HepG2 (cell line): ENCODE measurements at regions not wholly inside any gene's neighbourhood (a gene's known extent, or its start where the extent isn't known, plus 50 kb on each side); places are given as distances from the start of the nearest gene placed in this dataset.

Experiments used
- ATAC-seq: fragments of 200-7000 bp; cut with Tn5 transposase; 3 replicates; pipeline ENCODE4 v1.9.1; 2020; ENCODE audit warnings: mild to moderate bottlenecking, moderate library complexity
- BruUV-seq: library from RNA; stranded (reverse); fragments of 400-500 nt; replicated peaks from 2 replicates; lab custom pipeline; 2021; lab: Mats Ljungman, UMichigan
- CTCF ChIA-PET: fragments of 300-600 bp; formaldehyde crosslinking; extraction: SDS; loops from one replicate; lab custom pipeline; 2021; ENCODE audit warnings: low total read pairs, inconsistent platforms, low intra/inter-chr PET ratio; lab: Yijun Ruan, JAX
- POLR2A ChIA-PET: fragments of 350-600 bp; sonication (Branson Sonifier 250); formaldehyde crosslinking; loops from one replicate; lab custom pipeline; 2020; ENCODE audit warnings: antibody characterized with exemption, inconsistent platforms; lab: Yijun Ruan, JAX
- DNase-seq: peaks from one replicate; pipeline ENCODE4 v3.0.0-alpha.2; 2015; ENCODE audit warnings: low spot score
- FAIRE-seq: peaks from 3 replicates; lab custom pipeline; 2011; peaks lifted over from hg19 to GRCh38; lab: Jason Lieb, UNC
- H2AFZ ChIP-seq: one replicate; pipeline ENCODE4 v1.6.1; 2011; ENCODE audit warnings: low read length, inconsistent platforms
- H3K27ac ChIP-seq: fragments of 300-600 bp; 3 replicates; pipeline ENCODE4 v1.8.0; 2011; ENCODE audit warnings: mixed run types, mild to moderate bottlenecking, mixed read lengths, low read length, inconsistent platforms; ENCODE audit not compliant: insufficient read depth; ENCODE audit errors: extremely low read length
- H3K27me3 ChIP-seq, 2 experiments: fragments of 200-600 bp in 1 of 2; 2 replicates in 1 of 2; 3 replicates in 1 of 2; pipeline versions ENCODE4 v1.6.0 to v1.8.0; 2011; ENCODE audit warnings: low read length in 2 of 2, mild to moderate bottlenecking in 2 of 2, moderate library complexity in 2 of 2, inconsistent platforms in 1 of 2; ENCODE audit not compliant: insufficient read depth in 2 of 2, control insufficient read depth in 1 of 2
- H3K36me3 ChIP-seq, 2 experiments: fragments of 200-600 bp in 1 of 2; replicated peaks in 1 of 2; 2 replicates in 1 of 2; 3 replicates in 1 of 2; pipeline versions ENCODE4 v1.5.1 to v1.8.0; 2011; ENCODE audit warnings: low read length in 2 of 2, inconsistent platforms in 1 of 2; ENCODE audit not compliant: insufficient read depth in 2 of 2, control insufficient read depth in 1 of 2
- H3K4me1 ChIP-seq: 2 replicates; pipeline ENCODE4 v1.5.1; 2012; ENCODE audit warnings: low read length, inconsistent platforms; ENCODE audit not compliant: insufficient read depth
- H3K4me2 ChIP-seq: 2 replicates; pipeline ENCODE4 v1.6.0; 2011; ENCODE audit warnings: low read depth, low read length, inconsistent platforms
- H3K4me3 ChIP-seq, 3 experiments: fragments of 200-600 bp in 1 of 3; sonication (generic), shearing (Covaris generic) in 1 of 3; replicated peaks in 1 of 3; 2 replicates each; pipeline ENCODE4 v1.5.1; 2011 to 2016; ENCODE audit warnings: low read length in 3 of 3, inconsistent platforms in 2 of 3, low read depth in 2 of 3, mild to moderate bottlenecking in 2 of 3, control low read depth in 1 of 3, mixed read lengths in 1 of 3; ENCODE audit not compliant: insufficient read depth in 1 of 3
- H3K79me2 ChIP-seq: one replicate; pipeline ENCODE4 v1.6.1; 2011; ENCODE audit warnings: low read length, inconsistent platforms; ENCODE audit not compliant: insufficient read depth
- H3K9ac ChIP-seq: 2 replicates; pipeline ENCODE4 v1.6.0; 2011; ENCODE audit warnings: mild to moderate bottlenecking, low read depth, low read length, inconsistent platforms; ENCODE audit not compliant: insufficient read depth
- H3K9me3 ChIP-seq: 2 replicates; pipeline ENCODE4 v1.5.1; 2012; ENCODE audit warnings: mild to moderate bottlenecking, low read length
- H4K20me1 ChIP-seq: 2 replicates; pipeline ENCODE4 v1.6.0; 2011; ENCODE audit warnings: inconsistent platforms, mild to moderate bottlenecking, low read length, moderate library complexity; ENCODE audit not compliant: insufficient read depth
- CBFB ChIP-seq: sonication (generic); formaldehyde crosslinking; IDR thresholded peaks from 2 replicates; pipeline ENCODE4 v1.4.0; 2020; ENCODE audit warnings: missing genetic modification reagents
- KLF12 ChIP-seq: sonication (generic); formaldehyde crosslinking; IDR thresholded peaks from 2 replicates; pipeline ENCODE4 v1.4.0; 2020; ENCODE audit warnings: missing genetic modification reagents, borderline replicate concordance
- LCORL ChIP-seq, 2 experiments: fragments of 450-650 bp in 1 of 2; sonication (generic) in 1 of 2; formaldehyde crosslinking in 1 of 2; IDR thresholded peaks; 2 replicates each; pipeline versions ENCODE4 v1.5.0 to v1.6.1; 2017 to 2020; ENCODE audit warnings: antibody characterized with exemption in 1 of 2, missing genetic modification reagents in 1 of 2
- NR0B2 ChIP-seq: sonication (generic); formaldehyde crosslinking; IDR thresholded peaks from 2 replicates; pipeline ENCODE4 v1.4.0; 2020; ENCODE audit warnings: mild to moderate bottlenecking, missing genetic modification reagents
- RBM22 ChIP-seq: fragments of 200-400 bp; formaldehyde crosslinking; optimal IDR thresholded peaks from 2 replicates; pipeline ENCODE3; 2017; ENCODE audit warnings: mild to moderate bottlenecking, low read length, moderate library complexity
- ZBTB8A ChIP-seq: sonication (generic); formaldehyde crosslinking; IDR thresholded peaks from 2 replicates; pipeline ENCODE4 v1.4.0; 2020; ENCODE audit warnings: mild to moderate bottlenecking, low read depth, missing genetic modification reagents, borderline replicate concordance
- ZNF30 ChIP-seq: sonication (generic); formaldehyde crosslinking; IDR thresholded peaks from 2 replicates; pipeline ENCODE4 v1.5.0; 2020; ENCODE audit warnings: mild to moderate bottlenecking, missing genetic modification reagents
- ZNF318 ChIP-seq: sonication (generic); formaldehyde crosslinking; IDR thresholded peaks from 2 replicates; pipeline ENCODE4 v1.4.0; 2020; ENCODE audit warnings: mild to moderate bottlenecking, missing genetic modification reagents
- ZNF775 ChIP-seq: sonication (generic); formaldehyde crosslinking; IDR thresholded peaks from 2 replicates; pipeline ENCODE4 v1.4.0; 2020; ENCODE audit warnings: missing genetic modification reagents, mild to moderate bottlenecking, moderate library complexity, borderline replicate concordance
- WGBS: methylation state at CpG from one replicate; pipeline ENCODE4 v1.1.6; 2017; ENCODE audit warnings: low lambda C conversion rate; 5-methylcytosine and 5-hydroxymethylcytosine counted together
- in situ Hi-C: cut with HindIII; loops from 2 replicates; pipeline ENCODE4 v1.10.0; 2017; ENCODE audit warnings: low pct_unique_long_range_greater_than_20kb; ENCODE audit not compliant: extremely low pct_ligation_motif_present
- intact Hi-C: fragments of 100-400 bp; cut with micrococcal nuclease; formaldehyde crosslinking; loops from one replicate; pipeline ENCODE4 v1.10.0; 2022; ENCODE audit not compliant: unreplicated experiment
- TF ChIP-seq, protein P1 (sequence below): sonication (generic); formaldehyde crosslinking; IDR thresholded peaks from 2 replicates; pipeline ENCODE4 v1.5.0; 2020; ENCODE audit warnings: mild to moderate bottlenecking, missing genetic modification reagents
- TF ChIP-seq, protein P2 (sequence below): sonication (generic); formaldehyde crosslinking; IDR thresholded peaks from 2 replicates; pipeline ENCODE4 v1.4.0; 2020; ENCODE audit warnings: mild to moderate bottlenecking, missing genetic modification reagents

- TF ChIP-seq ZNF318 (CRISPR knock-in tag) (no peak), KLF12 (CRISPR knock-in tag) (no peak), ZBTB8A (CRISPR knock-in tag) (no peak)
- TF ChIP-seq, all 625 proteins: peak for 0
These were observed 218.1 kb upstream of the GK2 start (continued) for GRCh38 chr4:79626101-79626500.

DNA sequence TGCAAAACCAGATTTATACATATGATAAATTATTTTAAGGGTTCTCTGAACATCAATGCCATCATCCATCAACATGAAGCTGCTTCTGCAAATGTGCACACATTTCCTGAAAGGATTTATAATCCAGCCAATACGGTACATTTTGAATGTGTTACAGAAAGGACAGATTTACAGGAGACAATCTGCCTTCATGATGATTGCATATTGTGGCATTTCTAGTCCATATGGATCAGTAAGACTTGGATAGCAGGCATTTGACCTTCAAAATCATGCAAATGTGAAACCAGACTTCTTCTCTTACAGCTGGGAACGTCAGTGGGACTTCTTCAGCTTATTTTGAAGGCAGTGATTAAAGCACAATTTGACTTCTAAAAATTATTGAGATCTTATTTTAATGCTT is 217.3 kb upstream of the GK2 start:
- FAIRE-seq: no peak
- H3K4me3 ChIP-seq: no peak overlapping the region
- no peak for TF ChIP-seq LCORL (IDR thresholded peaks at IDR 0.05)
- no peak for TF ChIP-seq LCORL (CRISPR knock-in tag; IDR thresholded peaks at IDR 0.05)
- no peak for TF ChIP-seq CBFB (CRISPR knock-in tag)
- TF ChIP-seq ZNF30 (CRISPR knock-in tag): no peak
- TF ChIP-seq, protein P1, sequence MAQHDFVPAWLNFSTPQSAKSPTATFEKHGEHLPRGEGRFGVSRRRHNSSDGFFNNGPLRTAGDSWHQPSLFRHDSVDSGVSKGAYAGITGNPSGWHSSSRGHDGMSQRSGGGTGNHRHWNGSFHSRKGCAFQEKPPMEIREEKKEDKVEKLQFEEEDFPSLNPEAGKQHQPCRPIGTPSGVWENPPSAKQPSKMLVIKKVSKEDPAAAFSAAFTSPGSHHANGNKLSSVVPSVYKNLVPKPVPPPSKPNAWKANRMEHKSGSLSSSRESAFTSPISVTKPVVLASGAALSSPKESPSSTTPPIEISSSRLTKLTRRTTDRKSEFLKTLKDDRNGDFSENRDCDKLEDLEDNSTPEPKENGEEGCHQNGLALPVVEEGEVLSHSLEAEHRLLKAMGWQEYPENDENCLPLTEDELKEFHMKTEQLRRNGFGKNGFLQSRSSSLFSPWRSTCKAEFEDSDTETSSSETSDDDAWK (CRISPR knock-in tag): no peak
- no peak for TF ChIP-seq ZNF775 (CRISPR knock-in tag)
- TF ChIP-seq, protein P2, sequence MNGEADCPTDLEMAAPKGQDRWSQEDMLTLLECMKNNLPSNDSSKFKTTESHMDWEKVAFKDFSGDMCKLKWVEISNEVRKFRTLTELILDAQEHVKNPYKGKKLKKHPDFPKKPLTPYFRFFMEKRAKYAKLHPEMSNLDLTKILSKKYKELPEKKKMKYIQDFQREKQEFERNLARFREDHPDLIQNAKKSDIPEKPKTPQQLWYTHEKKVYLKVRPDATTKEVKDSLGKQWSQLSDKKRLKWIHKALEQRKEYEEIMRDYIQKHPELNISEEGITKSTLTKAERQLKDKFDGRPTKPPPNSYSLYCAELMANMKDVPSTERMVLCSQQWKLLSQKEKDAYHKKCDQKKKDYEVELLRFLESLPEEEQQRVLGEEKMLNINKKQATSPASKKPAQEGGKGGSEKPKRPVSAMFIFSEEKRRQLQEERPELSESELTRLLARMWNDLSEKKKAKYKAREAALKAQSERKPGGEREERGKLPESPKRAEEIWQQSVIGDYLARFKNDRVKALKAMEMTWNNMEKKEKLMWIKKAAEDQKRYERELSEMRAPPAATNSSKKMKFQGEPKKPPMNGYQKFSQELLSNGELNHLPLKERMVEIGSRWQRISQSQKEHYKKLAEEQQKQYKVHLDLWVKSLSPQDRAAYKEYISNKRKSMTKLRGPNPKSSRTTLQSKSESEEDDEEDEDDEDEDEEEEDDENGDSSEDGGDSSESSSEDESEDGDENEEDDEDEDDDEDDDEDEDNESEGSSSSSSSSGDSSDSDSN (CRISPR knock-in tag): no peak
- no peak for TF ChIP-seq NR0B2 (CRISPR knock-in tag)
- no peak for TF ChIP-seq RBM22

More for the DNA sequence above, 217.3 kb upstream of the GK2 start:
- H4K20me1 ChIP-seq: no peaks in the 10 kb centered on the region
- ChIA-PET CTCF (no interaction called here), POLR2A (no interaction called here)
- no TSS peak for BruUV-seq
- no peaks in the 10 kb centered on the region for H3K36me3 ChIP-seq
- no peaks in the 10 kb centered on the region for H3K4me1 ChIP-seq
- H3K27ac ChIP-seq: no peak overlapping the region
- in situ Hi-C loops (no loop called here), intact Hi-C loops (no loop called here)
- no peaks in the 10 kb centered on the region for H3K9me3 ChIP-seq
- no peak overlapping the region for H2AFZ ChIP-seq
- no peak overlapping the region for H3K4me2 ChIP-seq
- no peak for ATAC-seq
- no peak overlapping the region for H3K9ac ChIP-seq
- WGBS: 4% methylated on average over 2 of the region's 2 CpGs
- H3K79me2 ChIP-seq: no peaks in the 10 kb centered on the region
- no peak for DNase-seq
- H3K27me3 ChIP-seq: no peaks in the 10 kb centered on the region
